ENCODE measurements at regions not wholly inside any gene's neighbourhood (a gene's known extent, or its start where the extent isn't known, plus 50 kb on each side); places are given as distances from the start of the nearest gene placed in this dataset.

DNA sequence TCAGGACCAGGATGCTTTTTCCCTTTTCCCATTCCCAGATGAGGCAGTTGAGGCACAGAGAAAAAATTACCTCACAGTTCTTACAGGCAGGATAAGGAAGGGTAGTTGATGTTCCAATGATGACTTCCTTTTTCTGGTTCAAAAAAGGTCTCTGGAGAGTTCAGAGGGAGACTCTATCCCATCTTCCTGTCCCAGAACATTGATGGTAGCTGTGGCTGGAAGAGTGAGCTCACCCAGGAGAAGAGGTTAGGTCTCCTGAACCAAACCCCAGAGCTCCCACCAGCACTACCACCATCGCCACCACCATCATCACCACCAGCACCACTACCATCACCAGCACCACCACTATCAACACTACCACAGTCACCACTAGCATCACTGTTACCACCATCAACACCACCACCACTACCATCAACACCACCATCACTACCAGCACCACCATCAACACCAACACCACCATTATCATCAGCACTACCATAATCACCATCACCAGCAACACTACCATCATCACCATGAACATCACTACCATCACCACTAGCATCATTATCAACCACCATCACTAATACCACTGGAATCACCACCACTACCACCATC lies 105.5 kb upstream of the RUNX3 start:
- H3K9ac ChIP-seq (ENCODE audit: insufficient read depth, low read length): no peak overlapping the region
- H3K79me2 ChIP-seq (ENCODE audit: control insufficient read depth, insufficient read depth, low read length): no peaks in the 10 kb centered on the region
- no peak overlapping the region for H3K4me3 ChIP-seq (replicated peaks in 1 of 4; ENCODE audit: control extremely low read depth in 1 of 4, insufficient read depth in 1 of 4, low read depth in 3 of 4, low read length in 4 of 4)
- H3K4me1 ChIP-seq (ENCODE audit: control insufficient read depth, extremely low read depth, insufficient read depth, low read length): no peaks in the 10 kb centered on the region
- H4K20me1 ChIP-seq (ENCODE audit: control insufficient read depth, extremely low read depth, insufficient read depth, low read length): no peaks in the 10 kb centered on the region
- H3K27ac ChIP-seq (ENCODE audit: insufficient read depth, low read length): no peak overlapping the region
- DNase-seq (ENCODE audit: low read depth in 2 of 2): no peak
- no peaks in the 10 kb centered on the region for H3K9me3 ChIP-seq (ENCODE audit: control insufficient read depth, insufficient read depth, low read depth, low read length)
- TF ChIP-seq, protein P1, sequence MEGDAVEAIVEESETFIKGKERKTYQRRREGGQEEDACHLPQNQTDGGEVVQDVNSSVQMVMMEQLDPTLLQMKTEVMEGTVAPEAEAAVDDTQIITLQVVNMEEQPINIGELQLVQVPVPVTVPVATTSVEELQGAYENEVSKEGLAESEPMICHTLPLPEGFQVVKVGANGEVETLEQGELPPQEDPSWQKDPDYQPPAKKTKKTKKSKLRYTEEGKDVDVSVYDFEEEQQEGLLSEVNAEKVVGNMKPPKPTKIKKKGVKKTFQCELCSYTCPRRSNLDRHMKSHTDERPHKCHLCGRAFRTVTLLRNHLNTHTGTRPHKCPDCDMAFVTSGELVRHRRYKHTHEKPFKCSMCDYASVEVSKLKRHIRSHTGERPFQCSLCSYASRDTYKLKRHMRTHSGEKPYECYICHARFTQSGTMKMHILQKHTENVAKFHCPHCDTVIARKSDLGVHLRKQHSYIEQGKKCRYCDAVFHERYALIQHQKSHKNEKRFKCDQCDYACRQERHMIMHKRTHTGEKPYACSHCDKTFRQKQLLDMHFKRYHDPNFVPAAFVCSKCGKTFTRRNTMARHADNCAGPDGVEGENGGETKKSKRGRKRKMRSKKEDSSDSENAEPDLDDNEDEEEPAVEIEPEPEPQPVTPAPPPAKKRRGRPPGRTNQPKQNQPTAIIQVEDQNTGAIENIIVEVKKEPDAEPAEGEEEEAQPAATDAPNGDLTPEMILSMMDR (conservative IDR thresholded peaks at IDR 0.05 in 1 of 2, IDR thresholded peaks at IDR 0.05 in 1 of 2; ENCODE audit: low read depth in 1 of 2, low read length in 2 of 2): no peak
- no peak for TF ChIP-seq EZH2 (IDR thresholded peaks at IDR 0.05; ENCODE audit: low read length, missing control alignments)
- H3K4me2 ChIP-seq (ENCODE audit: extremely low read depth, insufficient read depth, low read length): no peak overlapping the region
- no peak overlapping the region for H2AFZ ChIP-seq (ENCODE audit: low read length)
- no peaks in the 10 kb centered on the region for H3K27me3 ChIP-seq (ENCODE audit: control insufficient read depth, insufficient read depth, low read length)
- H3K36me3 ChIP-seq (ENCODE audit: control insufficient read depth, insufficient read depth, low read length): no peaks in the 10 kb centered on the region

DNA sequence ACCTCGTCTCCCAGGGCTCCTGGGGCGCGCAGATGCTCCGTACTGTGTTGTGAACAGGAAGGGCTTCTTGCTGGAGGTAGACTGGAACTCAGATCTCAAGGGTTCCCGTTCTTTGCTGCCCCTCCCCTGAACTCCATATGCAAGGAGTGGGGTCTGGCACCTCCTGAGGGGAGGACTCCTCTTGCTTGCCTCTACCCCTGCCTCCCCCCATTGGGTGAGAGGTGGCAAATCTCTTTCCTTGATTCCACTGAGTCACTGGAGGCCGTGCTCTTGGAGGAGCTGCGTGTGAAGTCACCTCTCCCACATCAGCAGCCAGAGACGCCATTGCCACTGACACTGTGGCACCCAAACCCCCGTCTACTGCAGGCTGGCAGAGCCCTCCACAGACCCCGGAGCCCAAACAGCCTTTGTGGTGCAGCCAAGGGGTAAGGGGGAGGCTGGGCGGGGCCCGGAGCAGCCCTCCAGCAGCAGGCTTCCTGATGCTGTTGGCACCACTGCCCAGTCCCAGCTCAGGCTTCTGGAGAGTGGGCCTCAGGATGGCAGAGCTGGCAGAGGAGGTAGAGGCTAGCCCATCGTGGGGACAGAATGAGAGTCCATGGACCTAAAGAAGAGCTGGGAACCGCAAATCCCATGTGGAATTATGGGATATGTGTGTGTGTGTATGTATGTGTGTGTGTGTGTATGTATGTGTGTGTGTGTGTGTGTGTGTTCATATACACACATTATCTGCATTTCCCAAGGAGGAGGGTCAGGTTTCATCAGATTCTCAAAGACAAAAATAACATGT lies 104.9 kb upstream of the RUNX3 start:
- H3K9ac ChIP-seq (ENCODE audit: insufficient read depth, low read length): no peak overlapping the region
- no peak overlapping the region for H3K27ac ChIP-seq (ENCODE audit: insufficient read depth, low read length)
- H3K4me3 ChIP-seq (replicated peaks in 1 of 4; ENCODE audit: control extremely low read depth in 1 of 4, insufficient read depth in 1 of 4, low read depth in 3 of 4, low read length in 4 of 4): no peak overlapping the region
- H3K4me2 ChIP-seq (ENCODE audit: extremely low read depth, insufficient read depth, low read length): no peak overlapping the region
- TF ChIP-seq, protein P1 (conservative IDR thresholded peaks at IDR 0.05 in 1 of 2, IDR thresholded peaks at IDR 0.05 in 1 of 2; ENCODE audit: low read depth in 1 of 2, low read length in 2 of 2): no peak
- TF ChIP-seq EZH2 (IDR thresholded peaks at IDR 0.05; ENCODE audit: low read length, missing control alignments): no peak
- no peak for DNase-seq (ENCODE audit: low read depth in 2 of 2)
- no peak overlapping the region for H2AFZ ChIP-seq (ENCODE audit: low read length)
- no peaks in the 10 kb centered on the region for H3K79me2 ChIP-seq (ENCODE audit: control insufficient read depth, insufficient read depth, low read length)
- H3K36me3 ChIP-seq (ENCODE audit: control insufficient read depth, insufficient read depth, low read length): no peaks in the 10 kb centered on the region
- no peaks in the 10 kb centered on the region for H3K4me1 ChIP-seq (ENCODE audit: control insufficient read depth, extremely low read depth, insufficient read depth, low read length)
- H3K27me3 ChIP-seq (ENCODE audit: control insufficient read depth, insufficient read depth, low read length): no peaks in the 10 kb centered on the region
- no peaks in the 10 kb centered on the region for H4K20me1 ChIP-seq (ENCODE audit: control insufficient read depth, extremely low read depth, insufficient read depth, low read length)
- no peaks in the 10 kb centered on the region for H3K9me3 ChIP-seq (ENCODE audit: control insufficient read depth, insufficient read depth, low read depth, low read length)

DNA sequence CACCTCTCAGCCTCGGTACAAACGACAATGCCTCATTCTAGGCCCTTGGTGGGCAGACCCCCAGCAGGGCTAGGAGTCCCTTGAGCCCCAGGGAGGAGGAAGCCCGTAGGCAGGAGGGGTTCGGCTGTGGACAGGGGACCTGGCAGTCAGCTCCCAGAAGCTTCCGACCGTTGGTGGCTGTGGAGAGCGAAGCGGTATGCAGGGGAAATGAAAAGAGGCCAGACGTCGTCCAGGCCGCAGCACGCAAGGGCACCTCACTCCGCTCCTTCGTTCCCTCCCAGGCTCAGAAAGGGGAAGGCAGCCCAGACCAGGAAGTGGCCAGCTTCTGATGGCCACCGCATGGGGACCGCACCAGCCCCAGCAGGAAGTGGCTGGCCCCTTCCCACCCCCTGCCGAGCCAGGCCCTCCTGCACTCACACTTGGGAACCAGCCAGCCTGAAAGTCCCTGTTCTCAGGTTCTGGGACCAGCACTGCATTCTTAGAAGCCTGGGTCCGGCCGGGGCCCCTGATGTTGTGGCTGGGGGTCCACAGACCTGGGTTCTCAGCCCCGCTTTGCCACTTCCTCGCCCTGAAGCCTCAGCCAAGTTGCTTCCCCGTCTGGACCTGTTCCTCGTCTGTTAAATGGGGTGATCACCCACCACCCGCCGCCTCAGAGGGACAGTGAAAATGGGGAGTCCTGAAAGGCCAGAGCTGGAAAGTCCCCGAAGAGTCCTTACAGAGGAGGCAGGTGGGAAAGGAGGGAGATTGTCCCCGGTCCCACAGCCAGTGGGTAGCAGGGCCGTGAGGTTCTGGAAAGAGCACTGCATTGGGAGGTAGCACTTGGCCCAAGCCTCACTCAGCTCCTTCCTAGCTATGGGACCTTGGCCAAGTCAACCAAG lies 104.0 kb upstream of the RUNX3 start:
- H2AFZ ChIP-seq (ENCODE audit: low read length): no peak overlapping the region
- no peaks in the 10 kb centered on the region for H3K79me2 ChIP-seq (ENCODE audit: control insufficient read depth, insufficient read depth, low read length)
- no peaks in the 10 kb centered on the region for H3K27me3 ChIP-seq (ENCODE audit: control insufficient read depth, insufficient read depth, low read length)
- no peak overlapping the region for H3K9ac ChIP-seq (ENCODE audit: insufficient read depth, low read length)
- H3K4me1 ChIP-seq (ENCODE audit: control insufficient read depth, extremely low read depth, insufficient read depth, low read length): no peaks in the 10 kb centered on the region
- no peak overlapping the region for H3K4me2 ChIP-seq (ENCODE audit: extremely low read depth, insufficient read depth, low read length)
- no peak overlapping the region for H3K27ac ChIP-seq (ENCODE audit: insufficient read depth, low read length)
- no peaks in the 10 kb centered on the region for H3K36me3 ChIP-seq (ENCODE audit: control insufficient read depth, insufficient read depth, low read length)
- no peak for DNase-seq (ENCODE audit: low read depth in 2 of 2)
- no peak overlapping the region for H3K4me3 ChIP-seq (replicated peaks in 1 of 4; ENCODE audit: control extremely low read depth in 1 of 4, insufficient read depth in 1 of 4, low read depth in 3 of 4, low read length in 4 of 4)
- H4K20me1 ChIP-seq (ENCODE audit: control insufficient read depth, extremely low read depth, insufficient read depth, low read length): no peaks in the 10 kb centered on the region
- H3K9me3 ChIP-seq (ENCODE audit: control insufficient read depth, insufficient read depth, low read depth, low read length): no peaks in the 10 kb centered on the region
- no peak for TF ChIP-seq EZH2 (IDR thresholded peaks at IDR 0.05; ENCODE audit: low read length, missing control alignments)
- TF ChIP-seq, protein P1 (conservative IDR thresholded peaks at IDR 0.05 in 1 of 2, IDR thresholded peaks at IDR 0.05 in 1 of 2; ENCODE audit: low read depth in 1 of 2, low read length in 2 of 2): no peak
